AG08396 (cell line): ENCODE measurements at regions not wholly inside any gene's neighbourhood (a gene's known extent, or its start where the extent isn't known, plus 50 kb on each side); places are given as distances from the start of the nearest gene placed in this dataset.
A peak's percentile ranks its signal among the peaks of the same experiment; 100 is the strongest.

ENCODE experiments used
- DNase-seq: peaks from one replicate; pipeline ENCODE4 v3.0.0; 2012; ENCODE audit warnings: low spot score, mixed read lengths

DNA sequence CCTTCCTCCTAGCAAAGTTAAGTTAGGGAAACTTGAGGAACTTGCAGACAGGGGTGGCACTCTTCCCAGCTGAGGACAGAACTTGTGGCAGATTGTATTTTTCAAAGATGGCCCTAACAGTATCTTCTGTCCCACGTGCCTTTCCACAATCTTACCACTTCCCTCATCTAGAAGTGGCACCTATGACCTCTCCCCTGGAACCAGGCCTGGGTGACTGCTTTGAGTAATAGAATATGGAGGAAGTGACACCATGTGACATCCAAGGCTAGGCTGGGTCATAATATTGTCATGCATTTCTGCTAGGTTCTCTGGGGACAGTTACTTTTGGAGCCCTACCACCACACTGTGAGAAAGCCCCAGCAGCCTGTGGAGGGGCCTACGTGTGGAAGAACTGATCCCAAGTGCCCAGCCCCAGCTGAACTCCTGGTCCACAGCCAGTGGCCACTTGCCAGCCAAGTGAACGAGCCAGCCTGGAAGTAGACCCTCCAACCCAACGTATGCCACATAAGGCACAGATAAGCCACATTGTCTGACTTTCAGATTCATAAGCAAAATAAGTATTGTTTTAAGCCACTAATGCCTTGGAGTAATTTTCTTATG, 193.7 kb downstream of the PTPN20 start:
- no peak for DNase-seq

GRCh38 chr10:47107007-47107747, 192.8 kb upstream of the GDF10 start:
- DNase-seq = no peak

DNA sequence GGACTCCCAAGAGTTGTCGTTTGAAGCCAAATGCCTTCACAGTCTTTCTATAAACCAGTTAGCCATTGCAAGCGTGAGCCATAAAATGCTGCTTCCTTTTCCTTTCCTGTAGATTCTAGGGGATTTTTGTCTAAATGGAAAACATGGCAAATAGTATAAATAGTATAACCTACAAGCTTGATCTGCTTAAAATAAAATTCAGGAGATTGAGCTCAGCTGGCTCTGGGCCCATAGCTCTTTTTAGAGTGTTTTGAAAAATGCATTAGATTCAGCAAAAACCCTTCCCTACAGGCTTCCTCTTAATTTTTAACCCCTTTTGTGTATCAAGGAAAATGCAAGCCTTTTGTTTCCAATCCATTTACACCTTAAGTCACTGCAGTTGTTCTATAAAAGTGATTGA, 190.1 kb upstream of the GDF10 start:
- DNase-seq = no peak

- no peak for DNase-seq
Observed at GRCh38 chr10:47111329-47111862, 188.6 kb upstream of the GDF10 start.

DNA sequence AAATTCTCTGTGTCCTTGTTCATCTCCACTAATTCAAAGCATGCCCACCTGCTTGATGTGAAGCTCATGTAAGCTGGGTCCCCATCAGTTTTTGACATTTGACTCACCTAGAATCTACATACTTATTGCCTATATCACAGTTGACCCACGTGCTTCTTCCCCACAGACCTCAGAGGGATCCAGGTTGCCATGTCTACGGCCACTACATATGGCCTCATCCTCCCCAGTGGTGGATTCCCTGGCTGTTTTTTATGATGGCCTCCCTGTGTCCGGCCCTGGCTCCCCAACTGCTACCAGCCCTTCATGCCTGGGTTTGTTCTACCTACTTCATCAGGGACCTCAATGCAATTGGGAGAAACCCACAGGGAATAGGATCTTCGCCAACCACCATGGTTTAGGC, 187.4 kb upstream of the GDF10 start:
- DNase-seq = no peak

DNA sequence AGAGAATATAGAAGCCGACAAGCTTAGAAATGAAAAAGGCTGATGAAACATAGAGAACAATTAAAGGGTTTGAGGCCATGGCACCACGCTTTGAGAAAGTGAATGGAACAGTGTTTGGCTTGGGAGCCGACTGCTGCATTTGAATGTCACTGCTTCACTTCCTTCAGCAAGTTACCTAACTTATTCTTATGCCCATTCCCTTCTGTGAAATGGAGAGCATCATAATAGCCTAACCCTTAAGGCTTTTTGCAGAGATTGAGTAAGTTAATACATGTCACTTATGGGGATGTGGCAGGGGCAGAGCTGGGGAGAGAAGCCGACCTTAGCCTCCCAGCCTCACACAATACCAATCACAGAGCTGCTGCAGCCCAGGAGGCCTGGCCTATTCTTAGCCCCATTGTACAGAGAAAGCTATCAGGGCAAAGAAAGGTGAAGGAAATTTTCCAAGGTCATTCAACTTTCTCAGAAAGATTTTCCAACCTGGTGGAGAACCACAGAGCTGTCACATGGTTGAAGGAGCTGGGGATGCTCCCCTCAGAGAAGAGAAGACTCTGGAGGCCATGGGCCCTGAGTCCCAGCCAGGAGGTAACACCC, 186.0 kb upstream of the GDF10 start:
- no peak for DNase-seq

- no peak for DNase-seq
Observed at GRCh38 chr10:47114680-47115186, 185.3 kb upstream of the GDF10 start.

DNA sequence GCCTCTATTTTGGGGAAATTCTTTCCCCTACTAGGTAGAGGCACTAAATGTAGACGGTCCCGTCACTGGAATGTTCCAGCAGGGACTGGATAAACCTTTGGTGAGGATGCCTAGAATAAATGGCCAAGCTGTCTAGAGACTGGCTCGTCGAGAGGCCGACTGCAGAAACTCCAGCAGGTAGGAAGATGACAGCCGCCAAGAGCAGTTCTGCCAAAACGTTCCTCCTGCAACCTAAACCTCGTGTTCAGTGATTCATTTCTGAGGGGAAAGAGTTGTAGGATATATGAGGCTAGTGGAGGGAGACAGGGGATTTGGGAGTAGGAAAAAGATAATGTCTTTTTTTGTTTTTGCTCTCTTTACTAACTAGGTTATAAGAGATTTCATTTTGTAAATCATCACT, 184.7 kb upstream of the GDF10 start:
- no peak for DNase-seq

DNA sequence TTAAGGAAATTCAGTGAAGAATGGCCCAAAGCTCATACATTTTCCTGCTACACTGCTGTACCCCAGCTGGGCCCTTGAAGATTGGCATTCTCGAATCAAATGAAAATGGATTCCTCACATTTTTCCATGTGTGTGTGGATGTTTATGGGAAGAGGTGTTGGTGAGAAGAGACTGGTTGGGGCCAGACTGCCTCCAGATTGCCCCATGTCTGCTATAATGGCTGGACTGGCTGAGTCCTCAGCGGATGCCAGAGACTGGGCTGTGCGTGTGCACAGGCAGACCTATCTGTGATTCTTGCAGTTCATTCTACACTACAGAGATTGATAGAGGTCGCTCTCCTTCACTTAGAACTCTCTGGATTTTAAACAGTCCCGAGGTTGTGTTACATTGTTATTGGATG, 183.6 kb upstream of the GDF10 start:
- DNase-seq = peak; percentile 80

DNA sequence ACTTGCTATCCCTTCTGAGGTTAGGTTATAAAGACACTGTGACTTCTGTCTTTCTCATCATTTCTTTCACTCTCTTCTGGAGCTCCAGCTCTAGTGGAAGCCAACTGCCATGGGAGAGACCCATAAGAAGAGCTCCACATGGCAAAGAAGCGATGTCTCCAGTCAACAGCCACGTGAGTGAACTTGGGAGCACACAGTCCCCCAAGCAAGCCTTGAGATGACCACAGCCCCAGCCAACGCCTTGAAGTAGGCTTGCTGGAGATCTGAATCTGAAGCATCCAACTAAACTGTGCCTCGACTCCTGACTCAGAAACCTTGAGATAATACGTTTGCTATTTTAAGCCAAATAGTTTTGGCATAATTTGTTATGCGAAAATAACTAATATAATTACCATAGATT, 181.7 kb upstream of the GDF10 start:
- no peak for DNase-seq

GRCh38 chr10:47121336-47121735, 178.7 kb upstream of the GDF10 start:
- DNase-seq = no peak

GRCh38 chr10:47123716-47124288, 176.2 kb upstream of the GDF10 start:
- no peak for DNase-seq

DNA sequence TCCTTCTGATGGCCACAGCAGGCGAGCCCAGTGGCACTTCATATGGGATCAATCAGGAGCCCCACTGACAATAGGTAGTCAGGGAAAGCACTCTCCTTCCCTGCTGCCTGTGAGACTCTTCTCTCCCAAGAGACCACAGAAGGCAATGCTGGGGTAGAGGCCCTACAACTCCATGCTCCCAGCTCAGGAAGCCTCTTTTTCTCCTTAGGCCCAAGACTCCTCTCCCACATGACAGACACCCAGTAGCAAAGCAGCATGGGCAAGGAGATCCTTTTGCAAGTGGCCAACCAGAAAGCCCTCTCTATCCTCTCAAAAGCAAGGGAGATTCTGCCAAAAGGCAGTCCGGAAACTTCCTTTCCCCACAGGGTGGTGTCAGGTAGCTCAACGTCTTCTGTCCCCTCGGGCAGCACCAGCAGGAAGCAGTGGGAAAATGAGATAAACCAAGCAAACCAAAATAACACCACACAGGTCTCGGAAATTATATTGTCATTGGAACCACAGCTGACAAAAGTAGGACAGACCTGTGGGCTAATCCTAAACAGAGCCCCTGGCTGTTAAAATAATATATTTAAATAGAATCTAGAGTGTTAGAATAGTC, 172.7 kb upstream of the GDF10 start:
- DNase-seq = no peak

DNA sequence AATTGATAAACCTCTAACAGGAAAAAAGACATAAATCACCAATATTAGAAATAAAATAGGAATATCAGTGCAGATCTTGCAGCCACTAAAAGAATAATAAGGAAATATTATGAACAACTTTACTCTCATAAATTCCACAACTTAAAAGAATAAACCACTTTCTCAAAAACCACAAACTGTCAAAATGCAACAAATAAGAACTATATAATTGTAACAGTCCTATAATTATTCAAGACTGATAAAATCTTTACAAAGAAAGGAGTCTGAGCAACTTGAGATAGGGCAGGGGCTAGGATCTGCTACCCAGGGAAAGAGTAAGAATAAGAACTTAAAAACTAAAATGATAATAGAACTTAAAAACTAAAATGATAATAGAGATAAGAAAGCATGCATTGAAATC, 169.5 kb upstream of the GDF10 start:
- DNase-seq = no peak

DNA sequence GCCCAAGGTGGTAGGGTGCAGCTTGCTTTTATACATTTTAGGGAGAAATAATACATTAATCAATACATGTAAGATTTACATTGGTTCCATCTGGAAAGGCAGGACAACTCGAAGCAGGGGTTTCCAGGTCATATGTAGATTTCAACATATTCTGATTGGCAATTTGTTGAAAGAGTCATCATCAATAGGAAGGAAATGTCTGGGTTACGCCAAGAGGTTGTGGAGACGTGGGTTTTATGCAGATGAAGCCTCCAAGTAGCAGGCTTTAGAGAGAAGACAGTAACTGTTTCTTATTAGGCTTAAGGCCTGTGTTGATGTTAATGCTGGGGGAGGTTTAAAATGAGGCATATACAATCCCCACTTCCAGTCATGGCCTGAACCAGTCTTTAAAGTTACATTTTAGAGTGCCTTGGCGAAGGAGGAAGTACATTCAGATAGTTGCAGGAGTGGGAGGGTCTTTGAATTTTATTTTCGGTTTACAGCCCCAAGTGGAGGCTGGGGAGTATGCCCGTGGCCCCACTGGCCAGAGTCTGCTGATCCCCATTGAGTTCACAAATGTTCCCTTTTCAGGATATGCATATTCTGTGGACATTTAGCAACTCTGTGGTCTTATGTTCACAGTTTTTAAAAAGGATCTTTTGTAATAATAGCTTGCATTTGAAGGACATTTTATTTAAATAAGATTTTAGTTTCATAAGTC, 166.0 kb upstream of the GDF10 start:
- no peak for DNase-seq

DNA sequence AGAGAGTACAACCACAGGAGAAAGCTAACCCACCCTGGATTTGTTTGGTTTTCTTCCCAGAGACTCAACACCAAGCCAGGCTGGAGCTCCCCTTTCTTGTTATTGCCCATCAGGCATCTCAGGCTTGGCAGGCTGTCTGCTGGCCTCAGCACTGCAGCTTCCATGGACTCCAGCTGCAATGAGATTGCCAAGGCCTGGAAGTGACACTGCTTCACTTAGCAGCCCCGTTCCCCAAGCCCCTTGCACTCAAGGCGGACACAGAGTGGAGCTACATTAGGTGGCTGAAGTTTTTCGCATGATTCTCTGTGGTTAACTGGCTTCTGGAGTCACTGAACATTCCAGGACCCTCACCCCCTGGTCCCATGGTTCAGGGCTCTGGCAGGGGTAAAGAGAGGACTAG, 163.1 kb upstream of the GDF10 start:
- no peak for DNase-seq

DNA sequence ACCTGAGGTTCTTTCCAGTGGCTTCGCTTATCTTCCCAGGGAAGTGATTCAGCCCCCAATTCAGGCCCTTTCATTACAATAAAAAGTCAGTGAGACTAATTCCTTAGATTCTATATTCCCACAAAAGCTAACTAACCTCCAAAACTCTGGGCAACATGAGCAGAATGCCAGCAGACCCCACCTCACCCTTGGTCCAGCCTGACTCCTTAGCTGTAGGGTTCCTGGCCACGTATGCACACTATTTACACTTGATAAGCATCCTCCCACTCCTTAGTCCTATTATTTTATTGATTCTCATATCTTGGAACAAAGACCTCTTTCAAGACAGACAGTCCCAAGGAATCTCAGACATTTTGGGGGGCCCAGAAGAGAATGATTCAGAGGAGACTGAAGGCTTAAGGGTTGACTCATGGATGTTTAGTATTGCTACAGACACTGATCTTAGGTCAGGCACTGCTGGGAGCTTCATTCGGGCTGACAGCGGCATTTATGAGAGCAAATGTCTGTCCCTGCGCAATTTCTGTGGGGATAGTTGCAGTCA, 162.6 kb upstream of the GDF10 start:
- DNase-seq = peak; percentile 80

DNA sequence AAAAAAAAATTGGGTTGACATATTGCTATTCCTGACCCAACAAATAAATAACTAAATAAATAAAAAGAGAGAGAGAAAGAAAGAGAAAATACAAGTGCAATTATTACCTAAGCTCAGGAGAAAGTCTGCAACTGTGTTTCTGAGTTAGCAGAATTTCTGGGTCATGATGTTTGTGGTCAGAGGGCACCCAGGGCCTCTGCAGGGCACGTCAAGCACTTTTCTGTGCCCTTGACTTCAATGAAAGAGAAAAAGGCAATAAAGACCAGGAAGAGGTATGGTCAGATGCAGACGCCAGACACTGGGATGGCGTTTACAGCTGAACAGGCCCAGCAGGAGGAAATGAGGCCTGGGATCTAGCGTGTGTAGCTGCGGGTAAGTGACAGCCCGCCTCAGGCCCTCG, 160.9 kb upstream of the GDF10 start:
- DNase-seq = no peak

GRCh38 chr10:47140761-47141348, 159.1 kb upstream of the GDF10 start:
- DNase-seq = no peak

DNA sequence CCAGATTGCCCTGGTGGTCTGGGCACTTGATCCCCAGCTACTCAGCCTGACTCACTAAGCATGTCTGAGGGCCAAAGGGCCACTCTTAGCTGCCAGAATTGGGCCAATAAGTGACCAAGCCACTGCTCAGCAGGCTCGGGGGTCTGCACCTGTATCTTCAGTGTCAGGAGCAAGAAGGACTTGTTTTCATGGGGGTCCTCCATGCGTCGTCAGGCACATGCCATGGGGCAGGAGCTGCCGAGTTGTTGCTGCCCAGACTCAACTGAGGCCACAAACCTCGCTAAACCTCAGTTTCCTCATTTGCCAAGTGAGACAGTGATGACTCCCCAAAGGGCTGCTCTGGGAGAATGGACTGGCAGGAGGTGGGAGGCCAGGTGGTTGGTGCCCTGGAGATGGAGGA, 158.6 kb upstream of the GDF10 start:
- DNase-seq = no peak

- no peak for DNase-seq
Observed at GRCh38 chr10:47143072-47143471, 156.9 kb upstream of the GDF10 start.
